GM23338 (cell line): ENCODE measurements at regions not wholly inside any gene's neighbourhood (a gene's known extent, or its start where the extent isn't known, plus 50 kb on each side); places are given as distances from the start of the nearest gene placed in this dataset.

Experiments used
- ATAC-seq: fragments of 200-7000 bp; cut with Tn5 transposase; 3 replicates; pipeline ENCODE4 v1.9.1; 2020
- DNase-seq: peaks from one replicate; pipeline ENCODE4 v3.0.0-alpha.2; 2015; ENCODE audit warnings: low spot score
- H2AFZ ChIP-seq: fragments of 200-600 bp; sonication (generic); 2 replicates; pipeline ENCODE4 v1.8.0; 2016; ENCODE audit warnings: antibody characterized with exemption, mild to moderate bottlenecking, moderate library complexity
- H3F3A ChIP-seq: fragments of 200-600 bp; sonication (generic); replicated peaks from 2 replicates; pipeline ENCODE4 v1.8.0; 2017; ENCODE audit warnings: antibody characterized with exemption, mixed run types, low read depth
- H3K27ac ChIP-seq: fragments of 200-600 bp; sonication (generic); 2 replicates; pipeline ENCODE4 v1.6.1; 2016; ENCODE audit warnings: low read depth
- H3K27me3 ChIP-seq: fragments of 200-600 bp; sonication (generic); 2 replicates; pipeline ENCODE4 v1.8.0; 2016; ENCODE audit warnings: mild to moderate bottlenecking, mixed run types, moderate library complexity; ENCODE audit not compliant: insufficient read depth
- H3K36me3 ChIP-seq: fragments of 200-600 bp; sonication (generic); 2 replicates; pipeline ENCODE4 v1.8.0; 2016; ENCODE audit warnings: mild to moderate bottlenecking; ENCODE audit not compliant: insufficient read depth
- H3K4me1 ChIP-seq: fragments of 200-600 bp; sonication (generic); 2 replicates; pipeline ENCODE4 v1.8.0; 2016; ENCODE audit warnings: mild to moderate bottlenecking, moderate library complexity; ENCODE audit not compliant: insufficient read depth
- H3K4me2 ChIP-seq: fragments of 200-600 bp; sonication (generic); 2 replicates; pipeline ENCODE4 v1.7.1; 2017; ENCODE audit warnings: mixed run types
- H3K4me3 ChIP-seq: fragments of 200-600 bp; sonication (generic); 2 replicates; pipeline ENCODE4 v1.6.1; 2016; ENCODE audit warnings: mixed run types
- H3K79me2 ChIP-seq: fragments of 200-600 bp; sonication (generic); replicated peaks from 2 replicates; pipeline ENCODE4 v1.8.0; 2017; ENCODE audit warnings: mild to moderate bottlenecking; ENCODE audit not compliant: insufficient read depth
- H3K9me2 ChIP-seq: fragments of 200-600 bp; sonication (generic); 2 replicates; pipeline ENCODE4 v1.8.0; 2017; ENCODE audit not compliant: insufficient read depth
- H4K20me1 ChIP-seq: fragments of 200-600 bp; sonication (generic); replicated peaks from 2 replicates; pipeline ENCODE4 v1.8.0; 2017; ENCODE audit warnings: mild to moderate bottlenecking; ENCODE audit not compliant: insufficient read depth
- H3K27ac Mint-ChIP-seq: 2 replicates; pipeline ENCODE4 v1.8.0; 2020; ENCODE audit warnings: inconsistent platforms, mild to moderate bottlenecking, moderate library complexity, mixed read lengths
- H3K27me3 Mint-ChIP-seq: 3 replicates; pipeline ENCODE4 v1.8.0; 2022; ENCODE audit warnings: low read depth, mild to moderate bottlenecking, moderate library complexity, mixed read lengths, inconsistent platforms; ENCODE audit not compliant: insufficient read depth, poor library complexity
- H3K36me3 Mint-ChIP-seq: 3 replicates; pipeline ENCODE4 v1.8.0; 2021; ENCODE audit warnings: low read depth, mild to moderate bottlenecking, inconsistent platforms, moderate library complexity, mixed read lengths
- H3K4me1 Mint-ChIP-seq: 3 replicates; pipeline ENCODE4 v1.8.0; 2020; ENCODE audit warnings: mild to moderate bottlenecking, inconsistent platforms, mixed read lengths
- H3K4me3 Mint-ChIP-seq: 3 replicates; pipeline ENCODE4 v1.8.0; 2021; ENCODE audit warnings: moderate library complexity, mild to moderate bottlenecking, inconsistent platforms, mixed read lengths
- H3K9me3 Mint-ChIP-seq: 3 replicates; pipeline ENCODE4 v1.8.0; 2020; ENCODE audit warnings: moderate library complexity, mild to moderate bottlenecking, inconsistent platforms, mixed read lengths
- CREB1 ChIP-seq: fragments of 250-450 bp; sonication (Bioruptor Pico); IDR thresholded peaks from 2 replicates; pipeline ENCODE4 v1.5.0; 2020; ENCODE audit warnings: low read depth, mild to moderate bottlenecking, moderate library complexity
- CTCF ChIP-seq, 2 experiments: fragments of 200-600 bp in 1 of 2; sonication (generic) in 1 of 2; conservative IDR thresholded peaks; 2 replicates each; pipeline versions ENCODE4 v1.5.1 to v1.6.1; 2016 to 2017; ENCODE audit warnings: antibody characterized with exemption in 2 of 2, low read depth in 2 of 2, mild to moderate bottlenecking in 2 of 2, moderate library complexity in 1 of 2
- EZH2 ChIP-seq: fragments of 200-600 bp; sonication (generic); IDR thresholded peaks from one replicate; pipeline ENCODE4 v1.8.0; 2017; ENCODE audit warnings: antibody characterized with exemption, mild to moderate bottlenecking, low read depth; ENCODE audit not compliant: unreplicated experiment
- EZH2phosphoT487 ChIP-seq: fragments of 200-600 bp; sonication (generic); IDR thresholded peaks from one replicate; pipeline ENCODE4 v1.8.1; 2018; ENCODE audit warnings: antibody characterized with exemption; ENCODE audit not compliant: unreplicated experiment
- JUNB ChIP-seq: IDR thresholded peaks from one replicate; pipeline ENCODE4 v1.6.1; 2016; ENCODE audit warnings: antibody characterized with exemption; ENCODE audit not compliant: unreplicated experiment
- NANOG ChIP-seq: IDR thresholded peaks from 2 replicates; pipeline ENCODE4 v1.6.1; 2016; ENCODE audit warnings: antibody characterized with exemption, borderline replicate concordance
- POLR2AphosphoS5 ChIP-seq: IDR thresholded peaks from 2 replicates; pipeline ENCODE4 v1.6.1; 2016; ENCODE audit warnings: antibody characterized with exemption, low read depth
- REST ChIP-seq: IDR thresholded peaks from one replicate; pipeline ENCODE4 v1.6.1; 2018; ENCODE audit warnings: antibody characterized with exemption; ENCODE audit not compliant: unreplicated experiment
- ZNF331 ChIP-seq: fragments of 250-450 bp; sonication (Bioruptor Pico); IDR thresholded peaks from 2 replicates; pipeline ENCODE4 v1.5.0; 2020; ENCODE audit warnings: low read depth, mild to moderate bottlenecking, moderate library complexity

GRCh38 chr10:3310016-3310784 lies 137.6 kb upstream of the PITRM1 start (continued):
- no peak for TF ChIP-seq REST

- H3K27me3 ChIP-seq = no peaks in the 10 kb centered on the region
- H3K27ac ChIP-seq = no peak overlapping the region
- no peak for DNase-seq
- Mint-ChIP-seq H3K9me3 (no peaks in the 10 kb centered on the region; the same call in 2 of the 3 replicates), H3K4me3 (no peak overlapping the region), H3K36me3 (no peaks in the 10 kb centered on the region; the same call in 2 of the 3 replicates), H3K27ac (no peak overlapping the region), H3K27me3 (peaks cover 2% of the 10 kb centered on the region), H3K4me1 (no peaks in the 10 kb centered on the region)
- H3F3A ChIP-seq = no peaks in the 10 kb centered on the region
- H3K36me3 ChIP-seq = no peaks in the 10 kb centered on the region; the same call in 1 of the 2 replicates
- no peaks in the 10 kb centered on the region for H3K4me1 ChIP-seq
- H3K4me3 ChIP-seq = no peak overlapping the region
- TF ChIP-seq ZNF331 = no peak
- no peak for TF ChIP-seq EZH2
- TF ChIP-seq POLR2AphosphoS5 = no peak
- TF ChIP-seq CTCF (conservative IDR thresholded peaks at IDR 0.05; ENCODE audit: low read depth in 2 of 2) = no peak
- no peak overlapping the region for H2AFZ ChIP-seq
- no peaks in the 10 kb centered on the region for H4K20me1 ChIP-seq
- no peak overlapping the region for H3K4me2 ChIP-seq
- H3K79me2 ChIP-seq = no peaks in the 10 kb centered on the region
- no peak for ATAC-seq
- H3K9me2 ChIP-seq = no peaks in the 10 kb centered on the region; the same call in 1 of the 2 replicates
Measured at GRCh38 chr10:3306050-3306449, 133.5 kb upstream of the PITRM1 start.

GRCh38 chr10:3295582-3296151 lies 123.1 kb upstream of the PITRM1 start:
- Histone ChIP-seq H3K9me2 (no peaks in the 10 kb centered on the region), H3K4me1 (no peaks in the 10 kb centered on the region; the same call in 1 of the 2 replicates), H3K27ac (no peak overlapping the region), H3K4me3 (no peak overlapping the region), H2AFZ (peak overlapping the region; percentile 43; the same call in 1 of the 2 replicates), H3F3A (no peaks in the 10 kb centered on the region), H3K36me3 (no peaks in the 10 kb centered on the region), H3K4me2 (no peak overlapping the region), H3K27me3 (no peaks in the 10 kb centered on the region), H3K79me2 (no peaks in the 10 kb centered on the region), H4K20me1 (no peaks in the 10 kb centered on the region)
- Mint-ChIP-seq H3K36me3 (no peaks in the 10 kb centered on the region; the same call in 2 of the 3 replicates), H3K4me3 (no peak overlapping the region), H3K27ac (no peak overlapping the region), H3K9me3 (no peaks in the 10 kb centered on the region), H3K27me3 (peaks cover 4% of the 10 kb centered on the region), H3K4me1 (peaks cover 16% of the 10 kb centered on the region)
- ATAC-seq (no peak; the same call in 2 of the 3 replicates), DNase-seq (no peak)
- TF ChIP-seq ZNF331 (no peak), REST (no peak), EZH2phosphoT487 (no peak), CREB1 (CRISPR knock-in tag) (no peak), NANOG (no peak), POLR2AphosphoS5 (no peak), JUNB (no peak)
